ENCODE measurements at regions not wholly inside any gene's neighbourhood (a gene's known extent, or its start where the extent isn't known, plus 50 kb on each side); places are given as distances from the start of the nearest gene placed in this dataset.
A peak's percentile ranks its signal among the peaks of the same experiment; 100 is the strongest.
"Not testable (repeated sequence)": the region's sequence is repeated elsewhere in the genome, so short reads cannot be mapped to it uniquely, and the experiment has no call there.

- no peak for DNase-seq
- no peak for TF ChIP-seq CTCF (IDR thresholded peaks at IDR 0.05)
- no peaks in the 10 kb centered on the region for H3K36me3 ChIP-seq
- no peaks in the 10 kb centered on the region for H3K4me1 ChIP-seq
- no peaks in the 10 kb centered on the region for H3K9me3 ChIP-seq
- H3K4me3 ChIP-seq = no peak overlapping the region
- no peaks in the 10 kb centered on the region for H3K27me3 ChIP-seq
- no peak for ATAC-seq
- intact Hi-C loops (cut with DNase I) = no loop called here
- no peak overlapping the region for H3K27ac ChIP-seq
Observed at GRCh38 chr3:164406281-164406680, 672.0 kb downstream of the SI start.

- Histone ChIP-seq H3K4me3 (no peak overlapping the region), H3K9me3 (no peaks in the 10 kb centered on the region), H3K27me3 (no peaks in the 10 kb centered on the region), H3K27ac (no peak overlapping the region), H3K4me1 (no peaks in the 10 kb centered on the region), H3K36me3 (no peaks in the 10 kb centered on the region)
- TF ChIP-seq CTCF (IDR thresholded peaks at IDR 0.05) = no peak
- DNase-seq = peak in 1 of 4 donors; percentile 54
- intact Hi-C loops (cut with DNase I) = no loop called here
- ATAC-seq = no peak
Observed at GRCh38 chr3:164401923-164402322, 676.4 kb downstream of the SI start.

- H3K27me3 ChIP-seq; H3K9me3 ChIP-seq; H3K4me3 ChIP-seq; H3K4me1 ChIP-seq; intact Hi-C loops (cut with DNase I); DNase-seq; H3K36me3 ChIP-seq; ATAC-seq; H3K27ac ChIP-seq: not testable (repeated sequence)
Observed at GRCh38 chr3:164401440-164401839, 676.9 kb downstream of the SI start.

- no peaks in the 10 kb centered on the region for H3K36me3 ChIP-seq
- no peak overlapping the region for H3K4me3 ChIP-seq
- no peak overlapping the region for H3K27ac ChIP-seq
- no peak for TF ChIP-seq CTCF (IDR thresholded peaks at IDR 0.05)
- no peaks in the 10 kb centered on the region for H3K4me1 ChIP-seq
- no peaks in the 10 kb centered on the region for H3K27me3 ChIP-seq
- ATAC-seq = no peak
- DNase-seq = no peak
- intact Hi-C loops (cut with DNase I) = no loop called here
- H3K9me3 ChIP-seq = no peaks in the 10 kb centered on the region
Observed at GRCh38 chr3:164397462-164397861, 680.8 kb downstream of the SI start.

- no peaks in the 10 kb centered on the region for H3K4me1 ChIP-seq
- no peak overlapping the region for H3K4me3 ChIP-seq
- no peaks in the 10 kb centered on the region for H3K27me3 ChIP-seq
- no peaks in the 10 kb centered on the region for H3K9me3 ChIP-seq
- H3K27ac ChIP-seq = no peak overlapping the region
- H3K36me3 ChIP-seq = no peaks in the 10 kb centered on the region
- intact Hi-C loops (cut with DNase I) = no loop called here
- no peak for TF ChIP-seq CTCF (IDR thresholded peaks at IDR 0.05)
- DNase-seq = no peak
- no peak for ATAC-seq
Observed at GRCh38 chr3:164393171-164393570, 685.1 kb downstream of the SI start.

- no peak for ATAC-seq
- intact Hi-C loops (cut with DNase I) = no loop called here
- TF ChIP-seq CTCF (IDR thresholded peaks at IDR 0.05) = no peak
Observed at GRCh38 chr3:164390046-164390445, 688.2 kb downstream of the SI start.

More at GRCh38 chr3:164390046-164390445, 688.2 kb downstream of the SI start:
- no peaks in the 10 kb centered on the region for H3K36me3 ChIP-seq
- no peak overlapping the region for H3K27ac ChIP-seq
- no peaks in the 10 kb centered on the region for H3K27me3 ChIP-seq
- H3K9me3 ChIP-seq = peaks cover 0 to 3% of the 10 kb centered on the region in 2 donors
- DNase-seq = no peak
- no peak overlapping the region for H3K4me3 ChIP-seq
- H3K4me1 ChIP-seq = no peaks in the 10 kb centered on the region

All from left lung (tissue), 4 donors.